ENCODE measurements at regions not wholly inside any gene's neighbourhood (a gene's known extent, or its start where the extent isn't known, plus 50 kb on each side); places are given as distances from the start of the nearest gene placed in this dataset.

DNA sequence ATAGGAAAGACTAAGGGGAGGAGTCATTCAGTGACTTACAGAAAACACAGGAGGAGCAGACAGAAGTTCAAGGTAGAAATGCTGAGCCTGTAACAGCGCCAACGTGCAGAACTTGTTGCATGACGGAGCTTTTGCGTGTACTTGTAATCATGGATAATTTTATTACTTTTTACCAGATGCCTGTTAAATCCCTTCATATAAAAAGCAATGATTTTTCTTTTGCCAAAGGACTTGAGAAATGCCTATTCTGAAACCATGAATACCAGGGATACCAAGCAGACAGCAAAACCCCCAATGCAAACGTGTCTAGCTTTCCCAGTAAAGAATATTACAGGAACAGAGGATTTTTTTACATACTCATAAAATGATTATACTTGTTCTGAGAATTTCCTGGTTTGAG, 163.6 kb upstream of the GSC start (continued):
- TF ChIP-seq, protein P1, sequence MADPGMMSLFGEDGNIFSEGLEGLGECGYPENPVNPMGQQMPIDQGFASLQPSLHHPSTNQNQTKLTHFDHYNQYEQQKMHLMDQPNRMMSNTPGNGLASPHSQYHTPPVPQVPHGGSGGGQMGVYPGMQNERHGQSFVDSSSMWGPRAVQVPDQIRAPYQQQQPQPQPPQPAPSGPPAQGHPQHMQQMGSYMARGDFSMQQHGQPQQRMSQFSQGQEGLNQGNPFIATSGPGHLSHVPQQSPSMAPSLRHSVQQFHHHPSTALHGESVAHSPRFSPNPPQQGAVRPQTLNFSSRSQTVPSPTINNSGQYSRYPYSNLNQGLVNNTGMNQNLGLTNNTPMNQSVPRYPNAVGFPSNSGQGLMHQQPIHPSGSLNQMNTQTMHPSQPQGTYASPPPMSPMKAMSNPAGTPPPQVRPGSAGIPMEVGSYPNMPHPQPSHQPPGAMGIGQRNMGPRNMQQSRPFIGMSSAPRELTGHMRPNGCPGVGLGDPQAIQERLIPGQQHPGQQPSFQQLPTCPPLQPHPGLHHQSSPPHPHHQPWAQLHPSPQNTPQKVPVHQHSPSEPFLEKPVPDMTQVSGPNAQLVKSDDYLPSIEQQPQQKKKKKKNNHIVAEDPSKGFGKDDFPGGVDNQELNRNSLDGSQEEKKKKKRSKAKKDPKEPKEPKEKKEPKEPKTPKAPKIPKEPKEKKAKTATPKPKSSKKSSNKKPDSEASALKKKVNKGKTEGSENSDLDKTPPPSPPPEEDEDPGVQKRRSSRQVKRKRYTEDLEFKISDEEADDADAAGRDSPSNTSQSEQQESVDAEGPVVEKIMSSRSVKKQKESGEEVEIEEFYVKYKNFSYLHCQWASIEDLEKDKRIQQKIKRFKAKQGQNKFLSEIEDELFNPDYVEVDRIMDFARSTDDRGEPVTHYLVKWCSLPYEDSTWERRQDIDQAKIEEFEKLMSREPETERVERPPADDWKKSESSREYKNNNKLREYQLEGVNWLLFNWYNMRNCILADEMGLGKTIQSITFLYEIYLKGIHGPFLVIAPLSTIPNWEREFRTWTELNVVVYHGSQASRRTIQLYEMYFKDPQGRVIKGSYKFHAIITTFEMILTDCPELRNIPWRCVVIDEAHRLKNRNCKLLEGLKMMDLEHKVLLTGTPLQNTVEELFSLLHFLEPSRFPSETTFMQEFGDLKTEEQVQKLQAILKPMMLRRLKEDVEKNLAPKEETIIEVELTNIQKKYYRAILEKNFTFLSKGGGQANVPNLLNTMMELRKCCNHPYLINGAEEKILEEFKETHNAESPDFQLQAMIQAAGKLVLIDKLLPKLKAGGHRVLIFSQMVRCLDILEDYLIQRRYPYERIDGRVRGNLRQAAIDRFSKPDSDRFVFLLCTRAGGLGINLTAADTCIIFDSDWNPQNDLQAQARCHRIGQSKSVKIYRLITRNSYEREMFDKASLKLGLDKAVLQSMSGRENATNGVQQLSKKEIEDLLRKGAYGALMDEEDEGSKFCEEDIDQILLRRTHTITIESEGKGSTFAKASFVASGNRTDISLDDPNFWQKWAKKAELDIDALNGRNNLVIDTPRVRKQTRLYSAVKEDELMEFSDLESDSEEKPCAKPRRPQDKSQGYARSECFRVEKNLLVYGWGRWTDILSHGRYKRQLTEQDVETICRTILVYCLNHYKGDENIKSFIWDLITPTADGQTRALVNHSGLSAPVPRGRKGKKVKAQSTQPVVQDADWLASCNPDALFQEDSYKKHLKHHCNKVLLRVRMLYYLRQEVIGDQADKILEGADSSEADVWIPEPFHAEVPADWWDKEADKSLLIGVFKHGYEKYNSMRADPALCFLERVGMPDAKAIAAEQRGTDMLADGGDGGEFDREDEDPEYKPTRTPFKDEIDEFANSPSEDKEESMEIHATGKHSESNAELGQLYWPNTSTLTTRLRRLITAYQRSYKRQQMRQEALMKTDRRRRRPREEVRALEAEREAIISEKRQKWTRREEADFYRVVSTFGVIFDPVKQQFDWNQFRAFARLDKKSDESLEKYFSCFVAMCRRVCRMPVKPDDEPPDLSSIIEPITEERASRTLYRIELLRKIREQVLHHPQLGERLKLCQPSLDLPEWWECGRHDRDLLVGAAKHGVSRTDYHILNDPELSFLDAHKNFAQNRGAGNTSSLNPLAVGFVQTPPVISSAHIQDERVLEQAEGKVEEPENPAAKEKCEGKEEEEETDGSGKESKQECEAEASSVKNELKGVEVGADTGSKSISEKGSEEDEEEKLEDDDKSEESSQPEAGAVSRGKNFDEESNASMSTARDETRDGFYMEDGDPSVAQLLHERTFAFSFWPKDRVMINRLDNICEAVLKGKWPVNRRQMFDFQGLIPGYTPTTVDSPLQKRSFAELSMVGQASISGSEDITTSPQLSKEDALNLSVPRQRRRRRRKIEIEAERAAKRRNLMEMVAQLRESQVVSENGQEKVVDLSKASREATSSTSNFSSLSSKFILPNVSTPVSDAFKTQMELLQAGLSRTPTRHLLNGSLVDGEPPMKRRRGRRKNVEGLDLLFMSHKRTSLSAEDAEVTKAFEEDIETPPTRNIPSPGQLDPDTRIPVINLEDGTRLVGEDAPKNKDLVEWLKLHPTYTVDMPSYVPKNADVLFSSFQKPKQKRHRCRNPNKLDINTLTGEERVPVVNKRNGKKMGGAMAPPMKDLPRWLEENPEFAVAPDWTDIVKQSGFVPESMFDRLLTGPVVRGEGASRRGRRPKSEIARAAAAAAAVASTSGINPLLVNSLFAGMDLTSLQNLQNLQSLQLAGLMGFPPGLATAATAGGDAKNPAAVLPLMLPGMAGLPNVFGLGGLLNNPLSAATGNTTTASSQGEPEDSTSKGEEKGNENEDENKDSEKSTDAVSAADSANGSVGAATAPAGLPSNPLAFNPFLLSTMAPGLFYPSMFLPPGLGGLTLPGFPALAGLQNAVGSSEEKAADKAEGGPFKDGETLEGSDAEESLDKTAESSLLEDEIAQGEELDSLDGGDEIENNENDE (IDR thresholded peaks at IDR 0.05; ENCODE audit: insufficient replicate concordance, low read length), result no peak
- TF ChIP-seq RXRA (IDR thresholded peaks at IDR 0.05; ENCODE audit: insufficient read depth, low read depth, low read length), result no peak

Data from H1 (cell line).